ENCODE measurements at regions not wholly inside any gene's neighbourhood (a gene's known extent, or its start where the extent isn't known, plus 50 kb on each side); places are given as distances from the start of the nearest gene placed in this dataset.

DNA sequence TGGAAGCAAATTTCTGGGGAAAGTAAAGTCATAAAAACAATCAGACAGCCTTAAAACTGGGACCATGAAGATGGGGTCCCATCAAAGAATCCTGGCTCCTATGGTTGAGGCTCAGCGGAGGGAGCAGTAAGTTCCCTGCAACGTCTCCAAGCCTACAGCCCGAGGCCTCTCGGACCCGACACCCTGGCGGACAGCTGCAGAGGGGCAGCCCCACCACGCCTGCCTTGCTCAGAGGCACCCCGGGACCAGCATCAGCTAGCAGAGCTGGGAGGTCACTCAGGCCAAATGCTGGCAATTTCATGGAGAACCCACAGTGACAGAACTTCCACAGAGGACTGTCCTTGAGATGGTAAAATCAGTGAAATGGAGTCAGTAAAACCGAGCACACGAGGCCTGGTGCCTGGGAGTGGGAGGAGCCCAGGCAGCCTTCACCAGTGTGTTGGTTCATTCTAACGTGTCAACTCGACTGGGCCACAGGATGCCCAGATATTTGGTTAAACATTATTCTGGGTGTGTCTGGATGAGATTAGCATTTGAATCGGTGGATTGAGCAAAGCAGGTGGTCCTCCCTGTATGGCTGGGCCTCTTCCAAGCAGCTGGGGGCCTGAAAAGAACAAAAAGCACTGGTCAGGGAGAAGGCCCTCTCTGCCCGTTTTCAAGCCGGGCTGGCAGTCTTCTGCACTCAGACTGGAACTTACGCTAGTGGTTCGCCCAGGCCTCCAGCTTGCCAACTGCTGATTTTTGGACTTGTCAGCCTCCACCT is 96.2 kb upstream of the INSIG1 start:
- no peak for DNase-seq (ENCODE audit: low read depth in 2 of 2, low spot score in 1 of 2)

- no peak for DNase-seq (ENCODE audit: low read depth in 2 of 2, low spot score in 1 of 2)
These were observed 95.4 kb upstream of the INSIG1 start for GRCh38 chr7:155202106-155202871.

GRCh38 chr7:155203059-155203881 is 94.4 kb upstream of the INSIG1 start:
- DNase-seq (ENCODE audit: low read depth in 2 of 2, low spot score in 1 of 2): no peak

- no peak for DNase-seq (ENCODE audit: low read depth in 2 of 2, low spot score in 1 of 2)
These were observed 93.6 kb upstream of the INSIG1 start for GRCh38 chr7:155203882-155204691.

DNA sequence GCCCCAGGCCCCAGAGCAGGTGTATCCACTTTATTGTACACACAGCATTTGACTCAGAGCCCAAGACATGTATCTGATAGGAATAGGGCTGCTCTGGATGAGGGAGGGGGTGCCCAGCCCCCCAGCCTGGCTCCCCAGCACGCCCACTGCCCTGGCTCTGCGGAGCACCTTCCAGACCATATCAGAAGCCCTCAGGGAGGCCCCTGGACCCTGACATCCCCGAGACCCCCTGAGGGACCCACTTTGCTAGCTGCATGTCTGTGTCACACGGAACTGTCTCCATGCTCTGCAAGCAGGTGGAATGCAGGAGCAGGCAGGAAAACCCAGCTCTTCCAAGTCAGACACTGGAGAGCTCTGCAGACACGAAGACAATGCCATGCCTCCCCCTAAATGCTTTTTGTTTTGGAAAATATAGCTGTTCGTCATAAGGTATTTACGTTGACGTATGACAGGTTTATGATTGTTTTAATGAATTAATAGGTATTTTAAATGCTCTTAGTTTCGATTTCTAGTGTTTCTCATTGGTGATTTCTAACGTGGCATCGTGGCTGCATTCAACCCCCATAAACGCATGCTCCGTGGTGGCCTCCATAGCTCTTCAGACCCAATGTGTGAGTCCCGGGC is 92.8 kb upstream of the INSIG1 start:
- DNase-seq (ENCODE audit: low read depth in 2 of 2, low spot score in 1 of 2): no peak

DNA sequence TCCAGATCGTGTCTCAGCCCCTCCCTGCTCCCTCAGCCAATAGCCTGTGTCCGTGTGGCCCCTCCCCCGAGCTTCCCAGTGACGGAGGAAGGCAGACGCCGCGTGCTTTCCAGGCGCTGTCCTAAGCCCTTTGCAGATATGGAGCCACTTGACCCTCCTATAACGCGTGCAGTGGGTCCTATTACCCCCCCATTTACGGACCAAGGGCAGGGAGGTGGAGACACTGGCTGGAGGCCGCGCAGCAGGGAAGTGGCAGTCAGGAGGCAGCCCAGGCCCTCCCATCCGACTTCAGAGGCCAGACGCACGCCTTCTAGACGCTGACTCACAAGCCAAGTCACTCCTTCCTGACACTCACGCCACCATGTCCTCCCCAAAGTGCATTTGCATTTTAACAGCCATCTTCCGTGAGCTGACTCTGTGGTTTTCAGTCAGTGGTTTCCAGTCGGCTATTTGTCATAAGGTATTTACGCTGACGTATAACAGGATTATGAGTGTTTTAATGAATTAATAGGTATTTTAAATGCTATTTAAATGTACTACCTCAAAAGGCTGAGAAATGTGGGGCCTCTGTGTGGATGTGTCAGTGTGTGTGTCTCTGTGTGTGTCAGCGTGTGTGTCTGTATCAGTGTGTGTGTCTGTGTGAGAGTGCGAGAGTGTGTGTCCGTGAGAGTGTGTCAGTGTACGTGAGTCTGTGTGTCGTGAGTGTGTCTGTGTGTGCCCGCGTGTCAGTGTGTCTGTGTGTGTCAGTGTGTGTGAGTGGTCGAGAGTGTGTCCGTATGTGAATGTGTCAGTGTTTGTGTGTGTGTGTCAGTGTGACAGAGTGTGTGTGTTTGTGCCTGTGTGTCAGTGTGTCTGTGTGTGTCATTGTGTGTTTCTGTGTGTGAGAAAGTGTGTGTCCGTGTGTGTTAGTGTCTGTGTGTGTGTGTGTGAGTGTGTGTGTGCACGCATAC is 92.0 kb upstream of the INSIG1 start:
- peak; percentile 72 to 77 for DNase-seq (ENCODE audit: low read depth in 2 of 2, low spot score in 1 of 2)

DNA sequence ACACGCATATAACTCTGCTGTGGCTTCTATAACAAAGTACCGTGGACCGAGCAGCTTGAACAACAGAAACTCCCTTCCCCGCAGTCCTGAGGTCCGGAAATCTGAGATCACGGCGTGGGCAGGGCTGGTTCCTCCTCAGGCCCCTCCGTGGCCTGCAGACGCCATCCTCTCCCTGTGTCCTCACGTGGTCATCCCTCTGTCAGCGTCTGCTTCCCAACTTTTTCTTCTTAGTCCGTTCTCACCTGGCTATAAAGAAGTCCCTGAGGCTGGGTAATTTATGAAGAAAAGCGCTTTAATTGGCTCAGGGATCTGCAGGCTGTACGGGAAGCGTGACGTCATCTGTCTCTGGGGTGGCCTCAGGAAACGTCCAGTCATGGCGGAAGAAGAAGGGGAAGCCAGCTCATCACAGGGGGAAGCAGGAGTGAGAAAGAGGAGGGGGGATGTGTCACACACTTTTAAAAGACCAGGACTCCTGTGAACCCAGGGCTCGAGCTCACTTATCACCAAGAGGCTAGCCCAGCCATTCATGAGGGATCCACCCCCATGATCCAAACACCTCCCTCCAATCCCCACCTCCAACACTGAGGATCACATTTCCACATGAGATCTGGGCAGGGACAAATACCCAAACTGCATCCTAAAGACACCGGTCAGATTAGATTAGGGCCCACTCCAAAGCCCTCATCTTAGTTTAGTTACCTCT is 91.2 kb upstream of the INSIG1 start:
- DNase-seq (ENCODE audit: low read depth in 2 of 2, low spot score in 1 of 2): peak; percentile 46 to 47

DNA sequence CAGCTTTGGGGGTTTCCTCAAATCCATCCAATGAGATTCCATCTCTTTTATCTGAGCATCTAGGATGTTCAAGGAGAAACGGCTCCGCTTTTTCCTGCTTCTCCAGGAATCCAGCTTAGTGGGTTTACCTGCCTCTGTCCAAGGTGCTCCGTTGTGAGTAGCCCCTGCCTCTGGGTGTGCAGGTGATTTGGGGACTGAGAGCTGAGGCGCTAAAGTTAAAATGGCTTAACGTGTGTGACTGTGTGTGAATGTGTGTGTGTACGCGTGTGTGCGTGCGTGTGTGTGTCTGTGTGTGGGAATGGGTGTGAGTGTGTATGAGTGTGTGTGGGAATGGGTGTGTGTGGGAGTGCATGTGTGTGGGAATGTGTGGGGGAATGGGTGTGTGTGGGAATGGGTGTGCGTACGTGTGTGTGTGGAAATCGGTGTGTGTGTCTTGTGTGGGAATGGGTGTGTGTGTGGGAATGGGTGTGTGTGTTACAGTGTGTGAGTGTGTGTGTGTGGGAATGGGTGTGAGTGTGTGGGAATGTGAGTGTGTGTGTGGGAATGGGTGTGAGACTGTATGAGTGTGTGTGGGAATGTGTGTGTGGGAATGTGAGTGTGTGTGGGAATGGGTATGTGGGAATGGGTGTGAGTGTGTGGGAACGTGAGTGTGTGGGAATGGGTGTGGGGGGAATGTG is 90.2 kb upstream of the INSIG1 start:
- DNase-seq (ENCODE audit: low read depth in 2 of 2, low spot score in 1 of 2): no peak

GRCh38 chr7:155208681-155209477 is 88.8 kb upstream of the INSIG1 start:
- DNase-seq (ENCODE audit: low read depth in 2 of 2, low spot score in 1 of 2): no peak

- no peak for DNase-seq (ENCODE audit: low read depth in 2 of 2, low spot score in 1 of 2)
These were observed 88.0 kb upstream of the INSIG1 start for GRCh38 chr7:155209478-155210319.

GRCh38 chr7:155210356-155210755 is 87.3 kb upstream of the INSIG1 start:
- no peak for DNase-seq (ENCODE audit: low read depth in 2 of 2, low spot score in 1 of 2)

DNA sequence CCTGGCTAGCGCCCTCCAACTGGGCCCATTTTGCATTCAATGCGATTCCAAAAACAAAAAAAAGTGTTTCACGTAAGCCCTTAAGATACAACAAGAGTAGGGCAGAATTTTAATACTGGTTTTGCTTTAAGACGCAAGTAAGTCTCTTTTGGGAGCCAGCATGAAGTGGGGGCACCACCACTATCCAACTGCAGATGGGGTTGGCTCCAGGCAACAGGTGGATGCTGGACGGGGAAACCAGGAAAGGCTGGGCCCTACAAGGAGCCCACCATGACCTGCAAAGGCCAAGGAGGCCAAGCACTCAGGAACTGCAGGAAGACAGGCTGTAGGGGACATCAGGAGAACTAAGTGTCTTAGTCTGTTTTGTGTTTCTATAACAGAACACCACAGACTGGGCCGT is 86.5 kb upstream of the INSIG1 start:
- no peak for DNase-seq (ENCODE audit: low read depth in 2 of 2, low spot score in 1 of 2)

DNA sequence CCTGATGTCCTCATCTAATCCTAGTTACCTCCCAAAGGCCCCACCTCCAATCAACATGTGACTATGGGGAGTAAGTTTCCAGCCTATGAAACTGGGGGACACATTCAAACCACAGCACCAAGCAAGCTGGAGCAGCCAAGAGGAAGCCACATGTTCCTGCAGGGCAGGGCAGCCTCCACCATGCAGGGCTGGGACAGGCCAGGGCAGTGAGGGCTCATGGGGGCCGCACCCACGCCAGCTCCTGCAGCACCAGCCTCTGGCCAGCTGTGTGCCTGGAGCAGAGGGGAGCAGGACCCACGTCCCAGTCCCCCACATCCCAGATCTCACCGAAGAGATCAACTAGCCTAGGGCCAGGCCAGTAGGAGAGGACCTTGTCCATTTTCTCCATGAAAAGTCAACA is 85.9 kb upstream of the INSIG1 start:
- DNase-seq (ENCODE audit: low read depth in 2 of 2, low spot score in 1 of 2): no peak

GRCh38 chr7:155212301-155213015 is 85.2 kb upstream of the INSIG1 start:
- DNase-seq (ENCODE audit: low read depth in 2 of 2, low spot score in 1 of 2): no peak

GRCh38 chr7:155213385-155213784 is 84.3 kb upstream of the INSIG1 start:
- DNase-seq (ENCODE audit: low read depth in 2 of 2, low spot score in 1 of 2): no peak
